Thyroid gland (tissue), 4 donors: ENCODE measurements at regions not wholly inside any gene's neighbourhood (a gene's known extent, or its start where the extent isn't known, plus 50 kb on each side); places are given as distances from the start of the nearest gene placed in this dataset.

ENCODE experiments used
- DNase-seq, 2 donors: peaks; one replicate each; pipeline ENCODE4 v3.0.0-alpha.2; 2019
- H3K27ac ChIP-seq, 3 donors: fragments of 200-600 bp; sonication (generic); 1 replicate in 2 of 3; 2 replicates in 1 of 3; pipeline ENCODE4 v1.5.1; 2016 to 2019; ENCODE audit warnings: mild to moderate bottlenecking in 1 of 3, moderate library complexity in 1 of 3
- H3K27me3 ChIP-seq: fragments of 200-600 bp; sonication (generic); one replicate; pipeline ENCODE4 v1.5.1; 2019
- H3K36me3 ChIP-seq, 2 donors: fragments of 200-600 bp; sonication (generic); one replicate each; pipeline ENCODE4 v1.5.1; 2016 to 2019
- H3K4me1 ChIP-seq, 2 donors: fragments of 200-600 bp; sonication (generic); one replicate each; pipeline ENCODE4 v1.5.1; 2017 to 2019
- H3K4me3 ChIP-seq, 3 donors: fragments of 200-600 bp; sonication (generic); replicated peaks in 1 of 3; 1 replicate in 2 of 3; 2 replicates in 1 of 3; pipeline ENCODE4 v1.5.1; 2016; ENCODE audit warnings: mild to moderate bottlenecking in 1 of 3
- H3K9me3 ChIP-seq: fragments of 200-600 bp; sonication (generic); one replicate; pipeline ENCODE4 v1.5.1; 2017
- POLR2A ChIP-seq, 2 donors: fragments of 450-650 bp; IDR thresholded peaks; one replicate each; pipeline ENCODE4 v1.6.1; 2017; ENCODE audit warnings: antibody characterized with exemption in 2 of 2, mild to moderate bottlenecking in 2 of 2, moderate library complexity in 1 of 2
- WGBS, 2 donors: methylation state at CpG; one replicate each; pipeline ENCODE4 v1.1.5; 2017; 5-methylcytosine and 5-hydroxymethylcytosine counted together
- intact Hi-C: fragments of 100-400 bp; cut with DNase I; formaldehyde crosslinking; loops from one replicate; pipeline ENCODE4 v1.15.1; 2023
- TF ChIP-seq, protein P1 (sequence below), 6 experiments: fragments of 200-600 bp in 3 of 6; fragments of 450-650 bp in 3 of 6; sonication (generic) in 3 of 6; IDR thresholded peaks; one replicate each; pipeline ENCODE4 v1.5.1; 2016 to 2019; ENCODE audit warnings: antibody characterized with exemption in 6 of 6, mild to moderate bottlenecking in 2 of 6, inconsistent platforms in 1 of 6, moderate library complexity in 1 of 6

DNA sequence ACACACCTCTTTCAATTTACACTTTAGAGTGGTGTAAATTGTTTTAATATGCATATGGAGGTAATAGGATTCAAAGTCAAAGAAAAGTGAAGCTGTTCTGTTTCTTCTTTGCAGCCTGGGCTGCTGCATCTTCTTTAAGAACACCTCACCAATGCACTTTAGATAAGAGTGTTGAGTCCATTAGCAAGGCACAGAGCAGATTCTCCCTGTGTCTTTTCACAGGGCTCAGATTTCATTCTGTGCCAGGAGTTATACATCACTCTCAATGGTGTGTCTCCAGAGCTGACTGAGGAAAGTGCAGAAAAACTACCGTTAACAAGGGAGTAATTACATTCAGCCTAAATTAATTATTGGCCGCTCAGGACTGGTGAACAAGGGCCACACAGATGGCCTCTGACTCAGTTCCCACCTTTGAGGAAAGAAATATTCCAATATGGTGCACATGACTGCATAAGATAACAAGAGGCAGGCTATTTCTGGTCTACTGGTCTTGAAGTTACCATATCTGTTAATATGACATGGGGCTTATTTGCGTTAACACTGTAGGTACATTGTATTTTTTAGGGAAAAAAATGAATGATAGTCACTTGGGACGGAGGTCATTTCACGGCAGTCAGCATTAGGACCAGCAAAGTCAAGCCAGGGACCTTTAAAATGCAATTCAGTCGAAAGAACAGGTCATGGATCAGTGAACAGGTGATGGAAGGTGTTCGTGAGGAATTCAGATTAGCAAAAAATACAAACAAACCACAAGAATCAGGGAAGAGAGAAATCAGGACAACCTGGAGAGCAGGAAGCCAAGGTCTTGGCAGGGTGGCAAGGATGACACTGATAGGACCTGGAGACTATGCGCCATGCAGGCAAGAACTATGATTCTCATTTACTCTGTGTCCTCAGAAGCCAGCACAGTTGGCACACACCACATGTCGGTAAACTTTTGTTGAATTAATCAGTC, 203.7 kb downstream of the TBX18 start:
- 44 to 55% methylated on average over 9 of the region's 9 CpGs for whole genome bisulfite sequencing, 2 donors
- TF ChIP-seq, protein P1, sequence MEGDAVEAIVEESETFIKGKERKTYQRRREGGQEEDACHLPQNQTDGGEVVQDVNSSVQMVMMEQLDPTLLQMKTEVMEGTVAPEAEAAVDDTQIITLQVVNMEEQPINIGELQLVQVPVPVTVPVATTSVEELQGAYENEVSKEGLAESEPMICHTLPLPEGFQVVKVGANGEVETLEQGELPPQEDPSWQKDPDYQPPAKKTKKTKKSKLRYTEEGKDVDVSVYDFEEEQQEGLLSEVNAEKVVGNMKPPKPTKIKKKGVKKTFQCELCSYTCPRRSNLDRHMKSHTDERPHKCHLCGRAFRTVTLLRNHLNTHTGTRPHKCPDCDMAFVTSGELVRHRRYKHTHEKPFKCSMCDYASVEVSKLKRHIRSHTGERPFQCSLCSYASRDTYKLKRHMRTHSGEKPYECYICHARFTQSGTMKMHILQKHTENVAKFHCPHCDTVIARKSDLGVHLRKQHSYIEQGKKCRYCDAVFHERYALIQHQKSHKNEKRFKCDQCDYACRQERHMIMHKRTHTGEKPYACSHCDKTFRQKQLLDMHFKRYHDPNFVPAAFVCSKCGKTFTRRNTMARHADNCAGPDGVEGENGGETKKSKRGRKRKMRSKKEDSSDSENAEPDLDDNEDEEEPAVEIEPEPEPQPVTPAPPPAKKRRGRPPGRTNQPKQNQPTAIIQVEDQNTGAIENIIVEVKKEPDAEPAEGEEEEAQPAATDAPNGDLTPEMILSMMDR (IDR thresholded peaks at IDR 0.05), result no peak
- no peak for TF ChIP-seq POLR2A (IDR thresholded peaks at IDR 0.05)
- no peak overlapping the region for H3K4me3 ChIP-seq
- no peak for DNase-seq
- H3K27ac ChIP-seq, result no peak overlapping the region
- H3K36me3 ChIP-seq, result no peaks in the 10 kb centered on the region
- H3K9me3 ChIP-seq, result no peaks in the 10 kb centered on the region
- intact Hi-C loops, result no loop called here
- H3K27me3 ChIP-seq, result no peaks in the 10 kb centered on the region
- H3K4me1 ChIP-seq, result no peaks in the 10 kb centered on the region

DNA sequence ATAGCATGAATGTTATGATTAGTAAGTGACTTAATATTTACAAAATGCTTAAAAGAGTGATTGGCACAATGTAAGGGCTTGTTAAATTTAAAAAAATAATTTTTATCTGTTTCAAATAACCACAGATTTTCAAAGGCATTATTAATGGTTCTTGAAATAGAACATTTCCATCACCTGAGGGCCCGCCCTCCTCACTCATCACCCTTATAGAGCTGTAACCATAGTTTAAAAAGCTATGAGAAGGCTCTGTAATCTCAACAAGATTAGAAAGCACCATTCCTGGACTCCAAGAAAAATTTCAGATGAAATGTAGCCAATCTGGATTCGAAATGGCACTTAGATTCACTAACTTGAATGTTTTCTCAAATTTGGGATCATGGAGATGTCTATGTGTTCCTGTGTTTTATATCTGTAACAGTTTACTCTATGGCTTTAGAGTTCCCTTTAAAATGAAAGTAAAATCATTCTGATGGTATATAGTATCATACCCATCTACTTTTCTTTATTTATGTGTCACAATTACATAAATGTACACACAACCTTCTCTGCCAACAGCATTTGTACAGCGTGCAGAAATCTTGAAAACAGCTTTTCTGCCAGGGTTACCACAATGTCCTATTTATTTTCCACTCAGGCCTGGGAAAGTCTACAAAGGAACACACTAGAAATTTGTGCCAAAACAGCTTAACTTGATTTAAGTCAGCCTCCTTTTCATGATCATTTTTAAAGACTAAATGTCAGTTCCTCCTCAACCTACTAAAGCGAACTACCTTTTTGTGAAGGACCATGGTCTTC, 207.7 kb downstream of the TBX18 start:
- WGBS, 2 donors, result 51 to 65% methylated on average over 4 of the region's 4 CpGs
- intact Hi-C loops, result no loop called here

GRCh38 chr6:84554706-84555105, 209.7 kb downstream of the TBX18 start:
- DNase-seq, result no peak
- intact Hi-C loops, result no loop called here
- 79 to 80% methylated on average over 4 of the region's 4 CpGs for WGBS, 2 donors
- H3K27me3 ChIP-seq, result no peaks in the 10 kb centered on the region
- no peak for TF ChIP-seq POLR2A (IDR thresholded peaks at IDR 0.05)
- TF ChIP-seq, protein P1 (IDR thresholded peaks at IDR 0.05), result no peak
- H3K9me3 ChIP-seq, result no peaks in the 10 kb centered on the region
- H3K36me3 ChIP-seq, result no peaks in the 10 kb centered on the region
- no peak overlapping the region for H3K27ac ChIP-seq
- no peak overlapping the region for H3K4me3 ChIP-seq
- H3K4me1 ChIP-seq, result no peaks in the 10 kb centered on the region

More for the DNA sequence above, 207.7 kb downstream of the TBX18 start:
- H3K4me1 ChIP-seq, result no peaks in the 10 kb centered on the region
- DNase-seq, result no peak
- TF ChIP-seq, protein P1 (IDR thresholded peaks at IDR 0.05), result no peak
- no peak for TF ChIP-seq POLR2A (IDR thresholded peaks at IDR 0.05)
- no peaks in the 10 kb centered on the region for H3K9me3 ChIP-seq
- no peak overlapping the region for H3K27ac ChIP-seq
- no peaks in the 10 kb centered on the region for H3K36me3 ChIP-seq
- H3K27me3 ChIP-seq, result no peaks in the 10 kb centered on the region
- no peak overlapping the region for H3K4me3 ChIP-seq

DNA sequence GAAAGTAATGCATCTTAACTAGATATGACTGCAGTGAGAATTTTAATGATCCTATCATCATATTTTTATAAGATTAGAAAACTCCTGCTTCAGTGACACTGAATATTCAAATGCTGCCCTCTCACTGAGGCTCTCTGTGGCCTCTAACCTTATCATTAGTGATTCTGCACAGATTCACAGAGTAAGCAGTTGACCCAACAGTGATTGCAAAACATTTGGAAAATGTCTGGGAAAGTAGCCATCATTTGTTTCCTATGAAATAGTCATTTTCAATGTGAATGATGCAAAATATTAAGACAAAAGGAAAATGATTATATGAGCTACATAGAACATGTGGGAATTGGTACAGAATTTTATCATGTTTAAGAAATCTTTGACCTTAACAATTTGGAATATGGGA, 210.3 kb downstream of the TBX18 start:
- H3K27me3 ChIP-seq, result no peaks in the 10 kb centered on the region
- no peak overlapping the region for H3K4me3 ChIP-seq
- no peak overlapping the region for H3K27ac ChIP-seq
- no peak for DNase-seq
- no peaks in the 10 kb centered on the region for H3K9me3 ChIP-seq
- no peaks in the 10 kb centered on the region for H3K4me1 ChIP-seq
- TF ChIP-seq, protein P1 (IDR thresholded peaks at IDR 0.05), result no peak
- no peak for TF ChIP-seq POLR2A (IDR thresholded peaks at IDR 0.05)
- H3K36me3 ChIP-seq, result no peaks in the 10 kb centered on the region
- intact Hi-C loops, result no loop called here

GRCh38 chr6:84553527-84553926, 210.9 kb downstream of the TBX18 start:
- TF ChIP-seq, protein P1 (IDR thresholded peaks at IDR 0.05), result no peak
- no peak for TF ChIP-seq POLR2A (IDR thresholded peaks at IDR 0.05)
- no peak for DNase-seq
- WGBS, 2 donors, result 24 to 26% methylated on average over 1 of the region's 1 CpG
- Histone ChIP-seq H3K4me1 (no peaks in the 10 kb centered on the region), H3K27me3 (no peaks in the 10 kb centered on the region), H3K4me3 (no peak overlapping the region), H3K9me3 (no peaks in the 10 kb centered on the region), H3K36me3 (no peaks in the 10 kb centered on the region), H3K27ac (no peak overlapping the region)
- intact Hi-C loops, result no loop called here
